ENCODE measurements at regions not wholly inside any gene's neighbourhood (a gene's known extent, or its start where the extent isn't known, plus 50 kb on each side); places are given as distances from the start of the nearest gene placed in this dataset.

DNA sequence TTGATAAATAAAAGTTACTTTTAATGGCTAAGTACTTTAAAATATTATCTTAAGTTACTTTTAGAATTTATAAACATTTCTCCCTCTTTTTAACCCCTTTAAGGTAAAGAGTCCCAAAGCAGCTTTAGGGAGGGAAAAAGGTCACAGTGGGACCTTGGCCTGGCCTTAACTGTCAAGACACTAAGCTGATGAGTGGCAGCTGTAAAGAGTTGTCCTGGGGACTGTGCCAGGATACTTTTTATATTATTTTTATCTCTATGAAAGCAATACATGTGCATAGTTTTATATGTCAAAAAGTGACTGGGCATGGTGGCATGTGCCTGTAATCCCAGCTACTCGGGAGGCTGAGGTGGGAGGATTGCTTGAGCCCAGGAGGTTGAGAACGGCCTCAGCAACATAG is 94.2 kb upstream of the RESF1 start:
- Histone ChIP-seq H2BK20ac (ENCODE audit: low read depth, low read length, poor library complexity, severe bottlenecking) (no peak overlapping the region), H3K4me2 (ENCODE audit: insufficient read depth, insufficient read length, low read length) (no peak overlapping the region), H3T11ph (ENCODE audit: low read length) (no peak overlapping the region), H3K23me2 (ENCODE audit: insufficient read length, low read depth, low read length, poor library complexity, severe bottlenecking) (no peaks in the 10 kb centered on the region), H3K79me1 (ENCODE audit: insufficient read depth, low read depth, low read length, poor library complexity, severe bottlenecking) (no peaks in the 10 kb centered on the region), H2BK12ac (ENCODE audit: insufficient read length, low read depth, low read length) (no peak overlapping the region), H4K20me1 (ENCODE audit: control insufficient read depth, insufficient read depth, insufficient read length) (no peaks in the 10 kb centered on the region), H3K56ac (ENCODE audit: insufficient read length, low read depth, low read length) (no peak overlapping the region), H2AFZ (ENCODE audit: low read length) (no peak overlapping the region), H4K5ac (ENCODE audit: insufficient read length, low read depth, low read length) (no peak overlapping the region), H3K4me1 (ENCODE audit: insufficient read depth, low read length) (peaks cover 6% of the 10 kb centered on the region; the same call in 1 of the 2 replicates), H3K27ac (ENCODE audit: insufficient read length, low read depth, low read length) (no peak overlapping the region), H2BK5ac (ENCODE audit: insufficient read length, low read length) (no peak overlapping the region), H3K23ac (ENCODE audit: insufficient read length, low read depth, low read length) (no peak overlapping the region), H2BK120ac (ENCODE audit: low read depth, low read length, poor library complexity, severe bottlenecking) (no peak overlapping the region), H3K27me3 (ENCODE audit: insufficient read depth, low read length) (no peaks in the 10 kb centered on the region), H2BK15ac (ENCODE audit: low read depth, low read length) (no peak overlapping the region), H3K18ac (ENCODE audit: insufficient read length, low read depth, low read length) (no peak overlapping the region), H4K91ac (ENCODE audit: insufficient read length, low read depth, low read length) (no peak overlapping the region), H2AK5ac (ENCODE audit: insufficient read length, low read length) (no peak overlapping the region), H3K4ac (ENCODE audit: low read depth, low read length) (no peak overlapping the region), H3K9ac (ENCODE audit: extremely low read depth, insufficient read length, low read length) (no peak overlapping the region), H4K8ac (replicated peaks; ENCODE audit: insufficient read length, low read depth, low read length) (no peak overlapping the region), H3K9me3 (ENCODE audit: control insufficient read depth, low read depth, low read length) (no peaks in the 10 kb centered on the region), H3K14ac (ENCODE audit: insufficient read depth, low read length) (no peak overlapping the region), H3K79me2 (ENCODE audit: insufficient read depth, low read length) (no peaks in the 10 kb centered on the region)
- no peak for TF ChIP-seq CTCF (conservative IDR thresholded peaks at IDR 0.05)
- DNase-seq = no peak
- no CpG with 5 or more reads among the region's 2 CpGs for WGBS (ENCODE audit: extremely low coverage, insufficient read length, low lambda C conversion rate)
- Mint-ChIP-seq H3K4me1 (peaks cover 11 to 12% of the 10 kb centered on the region in 2 experiments), H3K27ac (no peak overlapping the region), H3K36me3 (ENCODE audit: insufficient read depth in 1 of 3, low read depth in 3 of 3) (peaks cover 0 to 6% (median 3%) of the 10 kb centered on the region in 3 experiments; a peak in 3 of 7 replicates), H3K9me3 (peaks cover under 1 to 2% of the 10 kb centered on the region in 2 experiments; a peak in 2 of 5 replicates), H3K4me3 (no peak overlapping the region), H3K27me3 (ENCODE audit: low read depth) (no peaks in the 10 kb centered on the region; the same call in 1 of the 2 replicates)
